ENCODE measurements at regions not wholly inside any gene's neighbourhood (a gene's known extent, or its start where the extent isn't known, plus 50 kb on each side); places are given as distances from the start of the nearest gene placed in this dataset.
"Not testable (repeated sequence)": the region's sequence is repeated elsewhere in the genome, so short reads cannot be mapped to it uniquely, and the experiment has no call there.

- DNase-seq: no peak
Measured at GRCh38 chr18:51463483-51464136, 266.1 kb upstream of the MEX3C start.

- no peak for DNase-seq
Measured at GRCh38 chr18:51478908-51479307, 281.4 kb upstream of the MEX3C start.

- no peak for DNase-seq
Measured at GRCh38 chr18:51479736-51480135, 282.3 kb upstream of the MEX3C start.

GRCh38 chr18:51480407-51481261 is 283.2 kb upstream of the MEX3C start:
- no peak for DNase-seq

- no peak for DNase-seq
Measured at GRCh38 chr18:51486735-51487366, 289.4 kb upstream of the MEX3C start.

- no peak for DNase-seq
Measured at GRCh38 chr18:51490417-51490816, 292.9 kb upstream of the MEX3C start.

- no peak for DNase-seq
Measured at GRCh38 chr18:51490860-51491259, 293.4 kb upstream of the MEX3C start.

GRCh38 chr18:51491678-51492372 is 294.3 kb upstream of the MEX3C start:
- DNase-seq: no peak

GRCh38 chr18:51498085-51498855 is 300.8 kb upstream of the MEX3C start:
- DNase-seq: no peak

- DNase-seq: no peak
Measured at GRCh38 chr18:51503351-51503750, 305.9 kb upstream of the MEX3C start.

- DNase-seq: no peak
Measured at GRCh38 chr18:51506811-51507210, 309.3 kb upstream of the MEX3C start.

- DNase-seq: not testable (repeated sequence)
Measured at GRCh38 chr18:51508410-51508809, 310.9 kb upstream of the MEX3C start.

GRCh38 chr18:51510020-51510419 is 312.5 kb upstream of the MEX3C start:
- no peak for DNase-seq

- peak; percentile 36 for DNase-seq
Measured at GRCh38 chr18:51513517-51513916, 316.0 kb upstream of the MEX3C start.

GRCh38 chr18:51514128-51514527 is 316.6 kb upstream of the MEX3C start:
- no peak for DNase-seq

GRCh38 chr18:51516478-51517038 is 319.1 kb upstream of the MEX3C start:
- no peak for DNase-seq

GRCh38 chr18:51519571-51519970 is 322.1 kb upstream of the MEX3C start:
- DNase-seq: no peak

- no peak for DNase-seq
Measured at GRCh38 chr18:51520676-51521180, 323.2 kb upstream of the MEX3C start.

GRCh38 chr18:51522338-51522737 is 324.9 kb upstream of the MEX3C start:
- no peak for DNase-seq

GRCh38 chr18:51522821-51523220 is 325.3 kb upstream of the MEX3C start:
- no peak for DNase-seq

- no peak for DNase-seq
Measured at GRCh38 chr18:51523671-51524070, 326.2 kb upstream of the MEX3C start.

All from MV-4-11 (cell line).